Esophagus squamous epithelium (tissue), 4 donors: ENCODE measurements at regions not wholly inside any gene's neighbourhood (a gene's known extent, or its start where the extent isn't known, plus 50 kb on each side); places are given as distances from the start of the nearest gene placed in this dataset.

Experiments
- POLR2A ChIP-seq, 4 donors: fragments of 450-650 bp; IDR thresholded peaks; one replicate each; pipeline ENCODE4 v1.6.1; 2017; ENCODE audit warnings: antibody characterized with exemption in 4 of 4, mild to moderate bottlenecking in 4 of 4, moderate library complexity in 3 of 4
- TF ChIP-seq, protein P1 (sequence below), 6 experiments: fragments of 450-650 bp in 4 of 6; fragments of 200-600 bp in 2 of 6; sonication (generic) in 2 of 6; IDR thresholded peaks; one replicate each; pipeline ENCODE4 v1.5.1; 2016 to 2019; ENCODE audit warnings: antibody characterized with exemption in 6 of 6, mild to moderate bottlenecking in 4 of 6, moderate library complexity in 4 of 6

DNA sequence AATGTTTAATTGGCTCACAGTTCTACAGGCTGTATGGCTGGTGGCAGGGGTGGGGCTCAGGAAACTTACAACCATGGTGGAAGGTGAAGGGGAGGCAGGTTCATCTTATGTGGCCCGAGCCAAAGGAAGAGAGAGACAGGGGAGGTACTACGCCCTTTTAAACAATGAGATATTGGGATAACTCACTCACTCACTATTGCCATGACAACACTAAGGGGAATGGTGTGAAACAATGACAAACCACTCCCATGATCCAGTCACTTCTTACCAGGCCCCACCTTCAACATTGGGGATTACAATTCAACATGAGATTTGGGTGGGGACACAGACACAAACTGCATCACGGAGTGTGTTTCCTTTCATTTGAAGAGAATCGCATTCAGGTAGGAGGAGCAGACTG, 220.9 kb downstream of the GADD45G start:
- TF ChIP-seq, protein P1, sequence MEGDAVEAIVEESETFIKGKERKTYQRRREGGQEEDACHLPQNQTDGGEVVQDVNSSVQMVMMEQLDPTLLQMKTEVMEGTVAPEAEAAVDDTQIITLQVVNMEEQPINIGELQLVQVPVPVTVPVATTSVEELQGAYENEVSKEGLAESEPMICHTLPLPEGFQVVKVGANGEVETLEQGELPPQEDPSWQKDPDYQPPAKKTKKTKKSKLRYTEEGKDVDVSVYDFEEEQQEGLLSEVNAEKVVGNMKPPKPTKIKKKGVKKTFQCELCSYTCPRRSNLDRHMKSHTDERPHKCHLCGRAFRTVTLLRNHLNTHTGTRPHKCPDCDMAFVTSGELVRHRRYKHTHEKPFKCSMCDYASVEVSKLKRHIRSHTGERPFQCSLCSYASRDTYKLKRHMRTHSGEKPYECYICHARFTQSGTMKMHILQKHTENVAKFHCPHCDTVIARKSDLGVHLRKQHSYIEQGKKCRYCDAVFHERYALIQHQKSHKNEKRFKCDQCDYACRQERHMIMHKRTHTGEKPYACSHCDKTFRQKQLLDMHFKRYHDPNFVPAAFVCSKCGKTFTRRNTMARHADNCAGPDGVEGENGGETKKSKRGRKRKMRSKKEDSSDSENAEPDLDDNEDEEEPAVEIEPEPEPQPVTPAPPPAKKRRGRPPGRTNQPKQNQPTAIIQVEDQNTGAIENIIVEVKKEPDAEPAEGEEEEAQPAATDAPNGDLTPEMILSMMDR (IDR thresholded peaks at IDR 0.05), result no peak
- no peak for TF ChIP-seq POLR2A (IDR thresholded peaks at IDR 0.05)
